ENCODE measurements at regions not wholly inside any gene's neighbourhood (a gene's known extent, or its start where the extent isn't known, plus 50 kb on each side); places are given as distances from the start of the nearest gene placed in this dataset.
"Not testable (repeated sequence)": the region's sequence is repeated elsewhere in the genome, so short reads cannot be mapped to it uniquely, and the experiment has no call there.

GRCh38 chr13:33418224-33418953 lies 132.8 kb upstream of the STARD13 start:
- H3K27ac Mint-ChIP-seq; H3K9me3 Mint-ChIP-seq; H3K36me3 ChIP-seq (ENCODE audit: control insufficient read depth in 2 of 2, extremely low read depth in 1 of 2, insufficient read depth in 1 of 2, low read length in 1 of 2); H3K4me1 ChIP-seq (ENCODE audit: control insufficient read depth in 1 of 2, extremely low read depth in 1 of 2, insufficient read depth in 2 of 2, low read length in 2 of 2); H3K4me1 Mint-ChIP-seq; CTCF ChIA-PET; H3K27ac ChIP-seq (ENCODE audit: low read length); ATAC-seq (replicated peaks in 1 of 4); DNase-seq; H3K36me3 Mint-ChIP-seq; H3K9me3 ChIP-seq; POLR2A ChIA-PET; H3K4me3 ChIP-seq (ENCODE audit: control insufficient read depth in 1 of 2, extremely low read depth in 1 of 2, low read length in 1 of 2); H3K4me3 Mint-ChIP-seq: not testable (repeated sequence)
- H3K27me3 Mint-ChIP-seq = peaks cover 12 to 22% of the 10 kb centered on the region in 2 donors
- H3K27me3 ChIP-seq (replicated peaks in 1 of 2; ENCODE audit: control insufficient read depth in 2 of 2, extremely low read depth in 1 of 2, insufficient read depth in 2 of 2, low read length in 1 of 2) = peaks cover 0 to 11% of the 10 kb centered on the region in 2 experiments
- WGBS (ENCODE audit: insufficient coverage) = 79% methylated on average over 6 of the region's 7 CpGs

GRCh38 chr13:33420117-33420516 lies 134.6 kb upstream of the STARD13 start:
- H3K27ac Mint-ChIP-seq; H3K36me3 ChIP-seq (ENCODE audit: control insufficient read depth in 2 of 2, extremely low read depth in 1 of 2, insufficient read depth in 1 of 2, low read length in 1 of 2); H3K9me3 Mint-ChIP-seq; ATAC-seq (replicated peaks in 1 of 4); H3K36me3 Mint-ChIP-seq; H3K4me1 Mint-ChIP-seq; CTCF ChIA-PET; H3K4me3 ChIP-seq (ENCODE audit: control insufficient read depth in 1 of 2, extremely low read depth in 1 of 2, low read length in 1 of 2); DNase-seq; H3K4me3 Mint-ChIP-seq; H3K9me3 ChIP-seq; H3K27me3 ChIP-seq (replicated peaks in 1 of 2; ENCODE audit: control insufficient read depth in 2 of 2, extremely low read depth in 1 of 2, insufficient read depth in 2 of 2, low read length in 1 of 2); POLR2A ChIA-PET; H3K4me1 ChIP-seq (ENCODE audit: control insufficient read depth in 1 of 2, extremely low read depth in 1 of 2, insufficient read depth in 2 of 2, low read length in 2 of 2); H3K27ac ChIP-seq (ENCODE audit: low read length): not testable (repeated sequence)
- peaks cover 11 to 21% of the 10 kb centered on the region in 2 donors for H3K27me3 Mint-ChIP-seq

GRCh38 chr13:33426131-33426530 lies 140.6 kb upstream of the STARD13 start:
- no peak overlapping the region for H3K27ac Mint-ChIP-seq
- no peak overlapping the region for H3K27ac ChIP-seq (ENCODE audit: low read length)
- CTCF ChIA-PET = no interaction called here
- H3K4me3 ChIP-seq (ENCODE audit: control insufficient read depth in 1 of 2, extremely low read depth in 1 of 2, low read length in 1 of 2) = no peak overlapping the region
- H3K27me3 ChIP-seq (replicated peaks in 1 of 2; ENCODE audit: control insufficient read depth in 2 of 2, extremely low read depth in 1 of 2, insufficient read depth in 2 of 2, low read length in 1 of 2) = no peaks in the 10 kb centered on the region
- H3K4me1 Mint-ChIP-seq = no peaks in the 10 kb centered on the region
- H3K4me3 Mint-ChIP-seq = no peak overlapping the region
- ATAC-seq (replicated peaks in 1 of 4) (no peak), DNase-seq (no peak)
- H3K9me3 ChIP-seq = no peaks in the 10 kb centered on the region
- no peaks in the 10 kb centered on the region for H3K4me1 ChIP-seq (ENCODE audit: control insufficient read depth in 1 of 2, extremely low read depth in 1 of 2, insufficient read depth in 2 of 2, low read length in 2 of 2)
- H3K36me3 Mint-ChIP-seq = no peaks in the 10 kb centered on the region
- H3K9me3 Mint-ChIP-seq = no peaks in the 10 kb centered on the region
- no peaks in the 10 kb centered on the region for H3K36me3 ChIP-seq (ENCODE audit: control insufficient read depth in 2 of 2, extremely low read depth in 1 of 2, insufficient read depth in 1 of 2, low read length in 1 of 2)
- H3K27me3 Mint-ChIP-seq = peaks cover 5 to 18% of the 10 kb centered on the region in 2 donors
- POLR2A ChIA-PET = no interaction called here
- no CpG with 5 or more reads among the region's 1 CpG for WGBS (ENCODE audit: insufficient coverage)

GRCh38 chr13:33433316-33433715 lies 147.8 kb upstream of the STARD13 start:
- no peak overlapping the region for H3K4me3 ChIP-seq (ENCODE audit: control insufficient read depth in 1 of 2, extremely low read depth in 1 of 2, low read length in 1 of 2)
- DNase-seq = no peak
- H3K4me3 Mint-ChIP-seq = no peak overlapping the region
- H3K27ac Mint-ChIP-seq = no peak overlapping the region
- no peaks in the 10 kb centered on the region for H3K36me3 Mint-ChIP-seq
- WGBS (ENCODE audit: insufficient coverage) = no CpG with 5 or more reads among the region's 6 CpGs
- H3K4me1 Mint-ChIP-seq = no peaks in the 10 kb centered on the region
- no peaks in the 10 kb centered on the region for H3K9me3 Mint-ChIP-seq
- peaks cover 4 to 21% of the 10 kb centered on the region in 2 donors for H3K27me3 Mint-ChIP-seq
- no peak overlapping the region for H3K27ac ChIP-seq (ENCODE audit: low read length)
- no peaks in the 10 kb centered on the region for H3K36me3 ChIP-seq (ENCODE audit: control insufficient read depth in 2 of 2, extremely low read depth in 1 of 2, insufficient read depth in 1 of 2, low read length in 1 of 2)
- POLR2A ChIA-PET = no interaction called here
- no peaks in the 10 kb centered on the region for H3K4me1 ChIP-seq (ENCODE audit: control insufficient read depth in 1 of 2, extremely low read depth in 1 of 2, insufficient read depth in 2 of 2, low read length in 2 of 2)
- peaks cover 0 to 3% of the 10 kb centered on the region in 2 experiments for H3K27me3 ChIP-seq (replicated peaks in 1 of 2; ENCODE audit: control insufficient read depth in 2 of 2, extremely low read depth in 1 of 2, insufficient read depth in 2 of 2, low read length in 1 of 2)
- no peaks in the 10 kb centered on the region for H3K9me3 ChIP-seq
- no peak for ATAC-seq (replicated peaks in 1 of 4)
- CTCF ChIA-PET = no interaction called here

GRCh38 chr13:33434676-33435075 lies 149.1 kb upstream of the STARD13 start:
- WGBS (ENCODE audit: insufficient coverage) = no CpG with 5 or more reads among the region's 2 CpGs
- no peaks in the 10 kb centered on the region for H3K4me1 Mint-ChIP-seq
- H3K36me3 Mint-ChIP-seq = no peaks in the 10 kb centered on the region
- H3K27me3 Mint-ChIP-seq = peaks cover 1 to 12% of the 10 kb centered on the region in 2 donors
- H3K9me3 Mint-ChIP-seq = no peaks in the 10 kb centered on the region
- DNase-seq (no peak), ATAC-seq (replicated peaks in 1 of 4) (no peak)
- Histone ChIP-seq H3K4me3 (ENCODE audit: control insufficient read depth in 1 of 2, extremely low read depth in 1 of 2, low read length in 1 of 2) (no peak overlapping the region), H3K36me3 (ENCODE audit: control insufficient read depth in 2 of 2, extremely low read depth in 1 of 2, insufficient read depth in 1 of 2, low read length in 1 of 2) (no peaks in the 10 kb centered on the region), H3K27ac (ENCODE audit: low read length) (no peak overlapping the region), H3K9me3 (no peaks in the 10 kb centered on the region), H3K4me1 (ENCODE audit: control insufficient read depth in 1 of 2, extremely low read depth in 1 of 2, insufficient read depth in 2 of 2, low read length in 2 of 2) (no peaks in the 10 kb centered on the region), H3K27me3 (replicated peaks in 1 of 2; ENCODE audit: control insufficient read depth in 2 of 2, extremely low read depth in 1 of 2, insufficient read depth in 2 of 2, low read length in 1 of 2) (peaks cover 0 to 3% of the 10 kb centered on the region in 2 experiments)
- ChIA-PET CTCF (no interaction called here), POLR2A (no interaction called here)
- H3K4me3 Mint-ChIP-seq = no peak overlapping the region
- no peak overlapping the region for H3K27ac Mint-ChIP-seq

GRCh38 chr13:33435207-33435606 lies 149.7 kb upstream of the STARD13 start:
- H3K27me3 ChIP-seq (replicated peaks in 1 of 2; ENCODE audit: control insufficient read depth in 2 of 2, extremely low read depth in 1 of 2, insufficient read depth in 2 of 2, low read length in 1 of 2) = peaks cover 0 to 3% of the 10 kb centered on the region in 2 experiments
- ATAC-seq (replicated peaks in 1 of 4) (no peak), DNase-seq (no peak)
- CTCF ChIA-PET = no interaction called here
- no peaks in the 10 kb centered on the region for H3K36me3 Mint-ChIP-seq
- no peaks in the 10 kb centered on the region for H3K9me3 ChIP-seq
- POLR2A ChIA-PET = no interaction called here
- H3K36me3 ChIP-seq (ENCODE audit: control insufficient read depth in 2 of 2, extremely low read depth in 1 of 2, insufficient read depth in 1 of 2, low read length in 1 of 2) = no peaks in the 10 kb centered on the region
- H3K27me3 Mint-ChIP-seq = peaks cover 1 to 12% of the 10 kb centered on the region in 2 donors
- H3K4me3 Mint-ChIP-seq = no peak overlapping the region
- H3K4me1 Mint-ChIP-seq = no peaks in the 10 kb centered on the region
- no peak overlapping the region for H3K4me3 ChIP-seq (ENCODE audit: control insufficient read depth in 1 of 2, extremely low read depth in 1 of 2, low read length in 1 of 2)
- H3K27ac ChIP-seq (ENCODE audit: low read length) = no peak overlapping the region
- WGBS (ENCODE audit: insufficient coverage) = no CpG with 5 or more reads among the region's 2 CpGs
- H3K4me1 ChIP-seq (ENCODE audit: control insufficient read depth in 1 of 2, extremely low read depth in 1 of 2, insufficient read depth in 2 of 2, low read length in 2 of 2) = no peaks in the 10 kb centered on the region
- H3K9me3 Mint-ChIP-seq = no peaks in the 10 kb centered on the region
- no peak overlapping the region for H3K27ac Mint-ChIP-seq

- no peaks in the 10 kb centered on the region for H3K36me3 ChIP-seq (ENCODE audit: control insufficient read depth in 2 of 2, extremely low read depth in 1 of 2, insufficient read depth in 1 of 2, low read length in 1 of 2)
- no peak overlapping the region for H3K27ac ChIP-seq (ENCODE audit: low read length)
- Mint-ChIP-seq H3K27me3 (peaks cover 5 to 7% of the 10 kb centered on the region in 2 donors), H3K4me1 (no peaks in the 10 kb centered on the region), H3K9me3 (no peaks in the 10 kb centered on the region), H3K27ac (no peak overlapping the region), H3K4me3 (no peak overlapping the region), H3K36me3 (no peaks in the 10 kb centered on the region)
- no CpG with 5 or more reads among the region's 2 CpGs for WGBS (ENCODE audit: insufficient coverage)
- ATAC-seq (replicated peaks in 1 of 4) (no peak), DNase-seq (no peak)
- peaks cover 0 to 2% of the 10 kb centered on the region in 2 experiments for H3K27me3 ChIP-seq (replicated peaks in 1 of 2; ENCODE audit: control insufficient read depth in 2 of 2, extremely low read depth in 1 of 2, insufficient read depth in 2 of 2, low read length in 1 of 2)
- no peaks in the 10 kb centered on the region for H3K9me3 ChIP-seq
- no peaks in the 10 kb centered on the region for H3K4me1 ChIP-seq (ENCODE audit: control insufficient read depth in 1 of 2, extremely low read depth in 1 of 2, insufficient read depth in 2 of 2, low read length in 2 of 2)
- no peak overlapping the region for H3K4me3 ChIP-seq (ENCODE audit: control insufficient read depth in 1 of 2, extremely low read depth in 1 of 2, low read length in 1 of 2)
- ChIA-PET POLR2A (no interaction called here), CTCF (no interaction called here)
Observed at GRCh38 chr13:33438918-33439317, 153.4 kb upstream of the STARD13 start.

All from T-cell (primary cell).